ENCODE measurements at regions not wholly inside any gene's neighbourhood (a gene's known extent, or its start where the extent isn't known, plus 50 kb on each side); places are given as distances from the start of the nearest gene placed in this dataset.

DNA sequence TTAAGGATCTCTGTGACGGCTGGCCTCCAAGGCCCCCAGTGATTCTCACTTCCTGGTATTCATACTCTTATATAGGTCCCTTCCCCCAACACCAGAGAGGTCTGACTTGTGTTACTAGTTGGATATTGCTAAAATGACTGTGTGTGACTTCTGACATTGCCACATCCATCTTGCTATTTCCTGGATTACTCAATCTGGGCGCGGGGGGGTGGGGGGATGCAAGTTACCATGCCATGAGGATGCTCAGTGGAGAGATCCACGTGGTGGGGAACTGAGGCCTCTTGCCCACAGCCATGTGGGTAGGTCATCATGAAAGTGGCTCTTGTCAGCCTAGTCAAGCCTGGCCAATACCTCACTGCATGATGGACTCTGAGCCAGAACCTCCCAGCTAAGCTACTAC is 117.0 kb downstream of the UBE2U start:
- TF ChIP-seq POLR2A (IDR thresholded peaks at IDR 0.05): no peak
- TF ChIP-seq, protein P1, sequence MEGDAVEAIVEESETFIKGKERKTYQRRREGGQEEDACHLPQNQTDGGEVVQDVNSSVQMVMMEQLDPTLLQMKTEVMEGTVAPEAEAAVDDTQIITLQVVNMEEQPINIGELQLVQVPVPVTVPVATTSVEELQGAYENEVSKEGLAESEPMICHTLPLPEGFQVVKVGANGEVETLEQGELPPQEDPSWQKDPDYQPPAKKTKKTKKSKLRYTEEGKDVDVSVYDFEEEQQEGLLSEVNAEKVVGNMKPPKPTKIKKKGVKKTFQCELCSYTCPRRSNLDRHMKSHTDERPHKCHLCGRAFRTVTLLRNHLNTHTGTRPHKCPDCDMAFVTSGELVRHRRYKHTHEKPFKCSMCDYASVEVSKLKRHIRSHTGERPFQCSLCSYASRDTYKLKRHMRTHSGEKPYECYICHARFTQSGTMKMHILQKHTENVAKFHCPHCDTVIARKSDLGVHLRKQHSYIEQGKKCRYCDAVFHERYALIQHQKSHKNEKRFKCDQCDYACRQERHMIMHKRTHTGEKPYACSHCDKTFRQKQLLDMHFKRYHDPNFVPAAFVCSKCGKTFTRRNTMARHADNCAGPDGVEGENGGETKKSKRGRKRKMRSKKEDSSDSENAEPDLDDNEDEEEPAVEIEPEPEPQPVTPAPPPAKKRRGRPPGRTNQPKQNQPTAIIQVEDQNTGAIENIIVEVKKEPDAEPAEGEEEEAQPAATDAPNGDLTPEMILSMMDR (IDR thresholded peaks at IDR 0.05 in 4 of 5, conservative IDR thresholded peaks at IDR 0.05 in 1 of 5): no peak

Measured in gastrocnemius medialis (tissue), 4 donors.